ENCODE measurements at regions not wholly inside any gene's neighbourhood (a gene's known extent, or its start where the extent isn't known, plus 50 kb on each side); places are given as distances from the start of the nearest gene placed in this dataset.

DNA sequence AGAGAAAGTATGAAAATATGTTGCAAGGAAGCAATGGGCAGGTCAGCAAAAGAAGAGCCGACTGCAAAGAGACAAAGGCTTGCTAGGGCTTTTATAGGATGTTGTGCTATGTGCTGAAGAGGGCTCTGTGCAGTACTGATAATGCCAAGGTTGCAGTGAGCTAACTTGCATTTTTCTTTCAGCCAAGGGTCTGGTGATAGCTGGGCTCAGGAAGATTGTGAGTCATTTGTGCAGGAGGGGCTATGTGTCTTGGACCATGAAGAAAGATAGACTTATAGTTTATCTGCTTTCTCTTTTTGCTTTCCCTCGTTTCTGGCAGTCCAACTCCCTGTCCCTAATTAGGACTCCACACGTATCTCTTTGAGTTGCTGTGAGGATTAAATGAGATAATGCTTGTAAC lies 64.5 kb upstream of the LRIG1 start:
- in situ Hi-C loops (cut with MboI; ENCODE audit: low pct_unique_long_range_greater_than_20kb, low sequenced_read_pairs, unreplicated experiment), result no loop called here
- TF ChIP-seq, protein P1, sequence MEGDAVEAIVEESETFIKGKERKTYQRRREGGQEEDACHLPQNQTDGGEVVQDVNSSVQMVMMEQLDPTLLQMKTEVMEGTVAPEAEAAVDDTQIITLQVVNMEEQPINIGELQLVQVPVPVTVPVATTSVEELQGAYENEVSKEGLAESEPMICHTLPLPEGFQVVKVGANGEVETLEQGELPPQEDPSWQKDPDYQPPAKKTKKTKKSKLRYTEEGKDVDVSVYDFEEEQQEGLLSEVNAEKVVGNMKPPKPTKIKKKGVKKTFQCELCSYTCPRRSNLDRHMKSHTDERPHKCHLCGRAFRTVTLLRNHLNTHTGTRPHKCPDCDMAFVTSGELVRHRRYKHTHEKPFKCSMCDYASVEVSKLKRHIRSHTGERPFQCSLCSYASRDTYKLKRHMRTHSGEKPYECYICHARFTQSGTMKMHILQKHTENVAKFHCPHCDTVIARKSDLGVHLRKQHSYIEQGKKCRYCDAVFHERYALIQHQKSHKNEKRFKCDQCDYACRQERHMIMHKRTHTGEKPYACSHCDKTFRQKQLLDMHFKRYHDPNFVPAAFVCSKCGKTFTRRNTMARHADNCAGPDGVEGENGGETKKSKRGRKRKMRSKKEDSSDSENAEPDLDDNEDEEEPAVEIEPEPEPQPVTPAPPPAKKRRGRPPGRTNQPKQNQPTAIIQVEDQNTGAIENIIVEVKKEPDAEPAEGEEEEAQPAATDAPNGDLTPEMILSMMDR (IDR thresholded peaks at IDR 0.05; ENCODE audit: extremely low read depth, insufficient read depth, missing control alignments), result no peak
- DNase-seq (ENCODE audit: low spot score), result no peak

DNA sequence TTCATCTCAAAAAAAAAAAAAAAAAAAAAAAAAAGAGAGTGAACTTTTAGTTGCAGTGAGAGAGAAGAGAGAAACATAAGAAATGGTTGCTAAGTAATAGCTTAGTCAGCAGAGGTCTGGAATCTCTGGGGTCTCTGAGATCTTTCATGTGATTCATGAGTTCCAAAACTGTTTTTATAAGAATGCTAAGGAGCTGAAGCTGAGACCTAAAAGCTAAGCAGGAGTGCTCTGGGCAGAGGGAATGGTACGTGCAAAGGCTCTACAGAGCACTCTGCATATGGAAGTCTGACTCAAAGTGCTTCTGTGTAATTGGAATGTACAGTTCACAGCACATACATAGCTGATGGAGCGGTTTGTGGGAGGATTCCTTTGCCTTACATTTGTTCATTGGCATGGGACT lies 66.3 kb upstream of the LRIG1 start:
- in situ Hi-C loops (cut with MboI; ENCODE audit: low pct_unique_long_range_greater_than_20kb, low sequenced_read_pairs, unreplicated experiment), result no loop called here

DNA sequence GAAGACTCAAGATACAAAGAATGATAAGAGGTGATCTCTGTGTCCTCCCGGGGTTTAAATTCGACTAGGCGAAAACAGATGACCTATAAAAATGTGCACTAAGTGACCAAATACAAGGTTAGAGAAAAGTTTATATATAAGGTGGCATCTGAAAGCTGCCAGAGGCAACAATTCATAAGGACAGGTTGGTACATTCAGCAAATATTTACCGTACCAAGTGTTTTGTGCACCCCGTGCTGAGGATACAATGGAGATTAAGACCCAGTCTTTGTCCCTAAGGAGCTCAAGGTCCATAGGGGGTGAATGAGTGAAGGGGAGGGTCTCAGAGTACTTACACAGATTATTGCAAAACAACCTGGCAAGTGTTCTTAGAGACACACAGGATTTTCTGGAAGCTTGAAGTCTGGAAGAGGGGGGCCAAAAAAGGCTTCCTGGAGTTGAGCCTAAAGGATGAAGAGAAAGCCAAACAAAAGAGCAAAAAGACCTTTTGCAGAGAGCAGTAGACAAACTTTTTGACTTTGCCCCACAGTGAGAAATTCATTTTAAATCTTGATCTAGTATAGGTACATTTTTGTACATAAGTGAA lies 71.4 kb upstream of the LRIG1 start:
- in situ Hi-C loops (cut with MboI; ENCODE audit: low pct_unique_long_range_greater_than_20kb, low sequenced_read_pairs, unreplicated experiment), result no loop called here
- no peak for DNase-seq (ENCODE audit: low spot score)
- TF ChIP-seq, protein P1 (IDR thresholded peaks at IDR 0.05; ENCODE audit: extremely low read depth, insufficient read depth, missing control alignments), result no peak

More for the DNA sequence above, 66.3 kb upstream of the LRIG1 start:
- TF ChIP-seq, protein P1 (IDR thresholded peaks at IDR 0.05; ENCODE audit: extremely low read depth, insufficient read depth, missing control alignments), result no peak
- DNase-seq (ENCODE audit: low spot score), result no peak

DNA sequence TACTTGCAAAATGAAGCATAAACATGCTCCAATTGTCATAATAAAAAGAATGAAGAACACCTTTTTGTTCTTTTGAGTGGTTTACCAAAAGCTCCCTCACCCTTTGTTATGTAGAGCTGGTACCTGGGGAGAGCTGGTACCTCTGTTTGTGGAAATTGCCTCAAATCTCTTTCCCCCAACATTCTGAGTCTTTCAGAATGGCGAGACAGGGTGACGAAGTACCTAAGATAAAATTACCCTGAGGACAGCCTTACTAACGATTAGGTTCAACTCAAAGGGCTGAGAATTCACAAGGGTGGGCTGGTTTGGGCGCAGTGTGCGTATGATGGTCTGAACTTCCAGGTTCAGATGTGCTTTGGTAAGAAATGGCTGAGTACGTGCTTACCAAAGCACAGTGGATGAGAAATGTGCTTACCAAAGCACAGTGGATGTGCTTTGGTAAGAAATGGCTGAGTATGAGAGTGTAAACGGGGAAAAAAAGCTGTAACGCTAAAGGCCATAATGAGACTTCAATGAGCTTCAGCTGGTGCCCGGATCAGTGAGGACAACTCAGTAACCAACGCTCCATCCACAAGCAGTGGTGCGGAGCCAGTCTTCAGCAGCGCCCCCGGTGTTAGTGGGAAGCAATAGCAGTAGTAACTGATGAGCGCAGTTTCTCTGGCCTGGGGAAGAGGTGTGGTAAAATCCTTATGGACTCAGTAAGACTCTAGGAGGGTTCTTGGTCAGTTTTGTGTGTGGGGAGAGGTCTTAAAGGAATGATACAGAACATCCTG lies 72.3 kb upstream of the LRIG1 start:
- TF ChIP-seq, protein P1 (IDR thresholded peaks at IDR 0.05; ENCODE audit: extremely low read depth, insufficient read depth, missing control alignments), result peak; percentile 45
- in situ Hi-C loops (cut with MboI; ENCODE audit: low pct_unique_long_range_greater_than_20kb, low sequenced_read_pairs, unreplicated experiment), result no loop called here
- no peak for DNase-seq (ENCODE audit: low spot score)

DNA sequence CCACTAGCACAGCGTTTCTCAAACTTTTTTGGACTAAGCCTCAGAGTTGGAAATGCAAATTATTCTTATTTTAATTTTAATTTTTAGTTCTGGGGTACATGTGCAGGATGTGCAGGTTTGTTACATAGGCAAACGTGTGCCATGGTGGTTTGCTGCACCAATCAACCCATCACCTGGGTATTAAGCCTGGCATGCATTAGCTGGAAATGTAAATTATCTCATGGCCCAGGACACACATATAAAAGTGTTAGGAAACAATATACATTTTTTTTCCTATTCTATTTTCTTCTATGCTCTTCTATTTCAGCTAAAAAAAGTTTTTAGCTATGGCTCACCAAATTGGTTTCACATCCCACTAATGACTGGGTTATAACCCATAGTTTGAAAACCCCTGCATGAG lies 73.3 kb upstream of the LRIG1 start:
- in situ Hi-C loops (cut with MboI; ENCODE audit: low pct_unique_long_range_greater_than_20kb, low sequenced_read_pairs, unreplicated experiment), result no loop called here
- TF ChIP-seq, protein P1 (IDR thresholded peaks at IDR 0.05; ENCODE audit: extremely low read depth, insufficient read depth, missing control alignments), result no peak
- no peak for DNase-seq (ENCODE audit: low spot score)

DNA sequence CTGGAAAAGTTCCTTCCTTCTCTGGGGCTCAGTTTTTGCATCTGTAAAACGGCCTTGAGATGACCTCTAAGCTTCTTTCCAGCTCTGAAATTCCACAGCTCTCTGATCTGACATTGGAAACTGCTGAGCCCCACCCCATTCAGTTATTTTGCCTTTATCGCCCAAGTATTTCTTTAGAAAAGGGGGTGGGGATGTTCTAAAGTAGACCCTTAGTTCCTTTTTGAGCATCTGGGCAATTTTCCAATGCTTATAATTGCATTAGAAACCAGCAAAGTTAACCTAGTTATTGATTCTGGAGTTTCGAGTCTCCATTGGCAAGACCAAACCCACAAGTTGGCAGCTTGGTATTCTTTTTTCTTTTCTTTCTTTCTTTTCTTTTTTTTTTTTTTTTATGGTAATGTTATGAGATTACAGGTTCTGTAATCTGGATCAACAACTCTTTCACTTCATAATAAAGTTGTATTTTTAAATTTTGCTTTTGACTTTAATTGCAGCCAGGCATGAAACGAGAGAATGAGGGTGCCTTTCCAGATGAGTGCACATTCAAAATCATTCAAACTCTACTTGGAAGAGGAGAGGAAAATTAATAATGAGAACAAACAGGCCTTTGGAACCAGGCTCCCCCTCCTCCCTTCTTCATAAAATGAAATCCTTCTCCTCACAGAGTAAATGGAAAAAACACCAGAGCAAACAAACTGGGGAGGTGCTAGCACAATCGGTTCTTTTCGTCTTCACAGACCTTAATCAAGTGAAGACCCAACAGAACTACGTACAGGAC lies 76.8 kb upstream of the LRIG1 start:
- in situ Hi-C loops (cut with MboI; ENCODE audit: low pct_unique_long_range_greater_than_20kb, low sequenced_read_pairs, unreplicated experiment), result no loop called here
- TF ChIP-seq, protein P1 (IDR thresholded peaks at IDR 0.05; ENCODE audit: extremely low read depth, insufficient read depth, missing control alignments), result no peak
- no peak for DNase-seq (ENCODE audit: low spot score)

Data from GM13977 (cell line).